PFSK-1 (cell line): ENCODE measurements at regions not wholly inside any gene's neighbourhood (a gene's known extent, or its start where the extent isn't known, plus 50 kb on each side); places are given as distances from the start of the nearest gene placed in this dataset.

Experiments used
- POLR2AphosphoS5 ChIP-seq: IDR thresholded peaks from 2 replicates; pipeline ENCODE4 v1.6.1; 2012; ENCODE audit warnings: low read depth, mild to moderate bottlenecking, control low read depth, low read length, moderate library complexity
- REST ChIP-seq, 2 experiments: IDR thresholded peaks; 2 replicates each; pipeline versions ENCODE4 v1.6.1 to v1.8.0; 2011 to 2012; ENCODE audit warnings: low read depth in 2 of 2, low read length in 2 of 2, control low read depth in 1 of 2, inconsistent platforms in 1 of 2, mild to moderate bottlenecking in 1 of 2, moderate library complexity in 1 of 2; ENCODE audit not compliant: insufficient read depth in 1 of 2
- SIN3A ChIP-seq: IDR thresholded peaks from 2 replicates; pipeline ENCODE4 v1.6.1; 2012; ENCODE audit warnings: mild to moderate bottlenecking, low read length, moderate library complexity, borderline replicate concordance; ENCODE audit not compliant: insufficient read depth
- TAF1 ChIP-seq: IDR thresholded peaks from 2 replicates; pipeline ENCODE4 v1.6.1; 2012; ENCODE audit warnings: low read length, control low read depth, borderline replicate concordance; ENCODE audit not compliant: insufficient read depth

- TF ChIP-seq TAF1 (no peak), REST (IDR thresholded peaks at IDR 0.05; ENCODE audit: insufficient read depth in 1 of 2, low read depth in 2 of 2, low read length in 2 of 2) (no peak), POLR2AphosphoS5 (no peak), SIN3A (no peak)
These were observed 67.2 kb downstream of the MCFD2 start for GRCh38 chr2:46848447-46848846.
